ENCODE measurements at regions not wholly inside any gene's neighbourhood (a gene's known extent, or its start where the extent isn't known, plus 50 kb on each side); places are given as distances from the start of the nearest gene placed in this dataset.

DNA sequence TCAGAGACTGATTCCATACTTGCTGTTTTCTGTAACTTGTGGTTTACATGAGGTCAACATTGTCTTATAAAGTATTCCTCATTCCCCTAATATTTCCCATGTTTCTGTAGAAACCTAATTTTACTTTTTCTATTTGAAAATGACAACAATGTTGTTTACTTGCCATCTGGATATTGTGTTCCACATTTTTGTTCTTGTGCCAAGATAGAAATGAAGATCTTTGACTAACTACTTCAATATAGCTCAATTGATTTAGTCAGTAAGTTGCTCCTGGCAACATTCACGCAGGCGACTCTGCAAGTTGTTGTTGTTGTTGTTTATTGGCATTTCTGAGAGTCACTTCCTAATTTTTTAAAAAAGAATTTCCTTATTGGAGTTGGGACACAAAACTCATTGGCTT lies 69.5 kb downstream of the CAVIN2 start:
- Mint-ChIP-seq H3K36me3 (ENCODE audit: low read depth) (no peaks in the 10 kb centered on the region), H3K27me3 (ENCODE audit: low read depth) (no peaks in the 10 kb centered on the region), H3K27ac (no peak overlapping the region), H3K9me3 (peaks cover 10% of the 10 kb centered on the region), H3K4me1 (no peaks in the 10 kb centered on the region), H3K4me3 (no peak overlapping the region)
- TF ChIP-seq, protein P1, sequence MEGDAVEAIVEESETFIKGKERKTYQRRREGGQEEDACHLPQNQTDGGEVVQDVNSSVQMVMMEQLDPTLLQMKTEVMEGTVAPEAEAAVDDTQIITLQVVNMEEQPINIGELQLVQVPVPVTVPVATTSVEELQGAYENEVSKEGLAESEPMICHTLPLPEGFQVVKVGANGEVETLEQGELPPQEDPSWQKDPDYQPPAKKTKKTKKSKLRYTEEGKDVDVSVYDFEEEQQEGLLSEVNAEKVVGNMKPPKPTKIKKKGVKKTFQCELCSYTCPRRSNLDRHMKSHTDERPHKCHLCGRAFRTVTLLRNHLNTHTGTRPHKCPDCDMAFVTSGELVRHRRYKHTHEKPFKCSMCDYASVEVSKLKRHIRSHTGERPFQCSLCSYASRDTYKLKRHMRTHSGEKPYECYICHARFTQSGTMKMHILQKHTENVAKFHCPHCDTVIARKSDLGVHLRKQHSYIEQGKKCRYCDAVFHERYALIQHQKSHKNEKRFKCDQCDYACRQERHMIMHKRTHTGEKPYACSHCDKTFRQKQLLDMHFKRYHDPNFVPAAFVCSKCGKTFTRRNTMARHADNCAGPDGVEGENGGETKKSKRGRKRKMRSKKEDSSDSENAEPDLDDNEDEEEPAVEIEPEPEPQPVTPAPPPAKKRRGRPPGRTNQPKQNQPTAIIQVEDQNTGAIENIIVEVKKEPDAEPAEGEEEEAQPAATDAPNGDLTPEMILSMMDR (IDR thresholded peaks at IDR 0.05; ENCODE audit: unreplicated experiment in 3 of 3), result no peak

DNA sequence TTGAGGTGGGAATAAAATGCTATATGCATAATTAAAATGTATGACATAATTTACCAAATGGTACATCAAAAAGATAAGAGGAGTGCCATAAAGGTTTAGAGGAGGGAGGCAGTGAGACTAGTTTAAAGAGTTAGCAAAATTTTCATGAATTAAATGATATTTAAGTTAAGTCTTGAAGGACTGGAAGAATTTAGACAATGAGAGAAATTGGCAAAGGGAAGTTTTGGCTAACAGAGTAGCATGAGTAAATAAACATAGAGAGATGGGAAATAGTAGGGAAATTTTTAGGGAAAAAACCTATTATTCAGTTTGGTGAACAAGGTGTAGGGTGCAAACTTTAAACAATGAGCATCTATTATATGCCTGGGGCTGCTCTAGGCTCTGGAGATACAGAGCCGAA lies 68.8 kb downstream of the CAVIN2 start:
- Mint-ChIP-seq H3K36me3 (ENCODE audit: low read depth) (no peaks in the 10 kb centered on the region), H3K27me3 (ENCODE audit: low read depth) (no peaks in the 10 kb centered on the region), H3K9me3 (peaks cover 10% of the 10 kb centered on the region), H3K27ac (no peak overlapping the region), H3K4me1 (no peaks in the 10 kb centered on the region), H3K4me3 (no peak overlapping the region)
- TF ChIP-seq, protein P1 (IDR thresholded peaks at IDR 0.05; ENCODE audit: unreplicated experiment in 3 of 3), result no peak

DNA sequence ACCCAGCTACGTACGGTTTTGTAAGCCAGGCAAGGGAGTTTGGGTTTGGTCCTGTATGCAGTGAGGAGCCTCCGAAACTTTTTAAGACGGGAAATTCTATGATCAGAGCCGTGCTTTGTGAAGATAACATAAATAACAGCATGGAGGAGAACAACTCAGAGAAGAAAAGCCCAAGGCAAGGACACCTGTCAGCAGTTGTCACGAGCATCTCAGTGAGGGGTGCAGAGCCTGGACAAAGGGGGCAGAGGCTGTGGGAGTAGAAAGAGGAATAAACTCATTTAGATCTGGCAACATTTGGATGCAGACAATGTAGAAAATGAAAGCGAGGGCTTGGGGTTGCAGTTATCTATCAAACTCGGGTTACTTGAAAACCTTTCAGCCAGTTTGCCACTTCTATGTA lies 64.5 kb downstream of the CAVIN2 start:
- no peaks in the 10 kb centered on the region for H3K27me3 Mint-ChIP-seq (ENCODE audit: low read depth)
- no peaks in the 10 kb centered on the region for H3K9me3 Mint-ChIP-seq
- TF ChIP-seq, protein P1 (IDR thresholded peaks at IDR 0.05; ENCODE audit: unreplicated experiment in 3 of 3), result no peak
- H3K4me3 Mint-ChIP-seq, result no peak overlapping the region
- no peaks in the 10 kb centered on the region for H3K36me3 Mint-ChIP-seq (ENCODE audit: low read depth)
- H3K27ac Mint-ChIP-seq, result no peak overlapping the region
- no peaks in the 10 kb centered on the region for H3K4me1 Mint-ChIP-seq

DNA sequence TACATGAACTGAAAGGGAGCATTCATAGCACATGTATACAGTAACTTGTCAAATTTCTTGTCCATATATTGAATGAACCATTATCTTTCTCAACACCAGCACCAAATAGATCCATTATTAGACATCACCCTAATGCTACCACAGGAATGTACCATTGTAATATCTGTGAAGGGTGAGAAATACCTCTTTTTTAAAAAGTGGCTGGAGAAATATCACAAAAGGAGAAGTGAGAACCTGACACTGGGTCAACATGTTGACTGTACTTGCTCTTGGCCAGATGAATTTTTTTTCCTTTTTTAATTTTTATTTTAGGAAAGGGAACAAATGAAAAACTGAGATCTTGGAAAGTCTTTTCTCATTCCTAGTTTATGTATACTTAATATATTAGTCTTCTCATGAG lies 63.5 kb downstream of the CAVIN2 start:
- Mint-ChIP-seq H3K4me1 (no peaks in the 10 kb centered on the region), H3K9me3 (no peaks in the 10 kb centered on the region), H3K27me3 (ENCODE audit: low read depth) (no peaks in the 10 kb centered on the region), H3K4me3 (no peak overlapping the region), H3K27ac (no peak overlapping the region), H3K36me3 (ENCODE audit: low read depth) (no peaks in the 10 kb centered on the region)
- TF ChIP-seq, protein P1 (IDR thresholded peaks at IDR 0.05; ENCODE audit: unreplicated experiment in 3 of 3), result no peak
